Epithelial cell of esophagus (primary cell): ENCODE measurements at regions not wholly inside any gene's neighbourhood (a gene's known extent, or its start where the extent isn't known, plus 50 kb on each side); places are given as distances from the start of the nearest gene placed in this dataset.

Experiments used
- DNase-seq: peaks from one replicate; pipeline ENCODE4 v3.0.0; 2010; ENCODE audit warnings: low read depth
- H3K4me3 ChIP-seq: 2 replicates; pipeline ENCODE4 v1.5.1; 2011; ENCODE audit warnings: mild to moderate bottlenecking, low read length, control low read depth
- CTCF ChIP-seq: IDR thresholded peaks from 2 replicates; pipeline ENCODE4 v1.5.1; 2011; ENCODE audit warnings: low read depth, mild to moderate bottlenecking, low read length, control low read depth, inconsistent platforms; ENCODE audit not compliant: insufficient read depth; ENCODE audit errors: missing control alignments

GRCh38 chr12:30829876-30830275 is 75.1 kb upstream of the CAPRIN2 start:
- no peak overlapping the region for H3K4me3 ChIP-seq
- no peak for DNase-seq
- TF ChIP-seq CTCF = no peak

- TF ChIP-seq CTCF = no peak
- DNase-seq = no peak
- no peak overlapping the region for H3K4me3 ChIP-seq
These were observed 73.9 kb upstream of the CAPRIN2 start for GRCh38 chr12:30828686-30829085.

- DNase-seq = no peak
- H3K4me3 ChIP-seq = no peak overlapping the region
- no peak for TF ChIP-seq CTCF
These were observed 72.6 kb upstream of the CAPRIN2 start for GRCh38 chr12:30827101-30828066.

- no peak overlapping the region for H3K4me3 ChIP-seq
- no peak for TF ChIP-seq CTCF
- no peak for DNase-seq
These were observed 71.5 kb upstream of the CAPRIN2 start for GRCh38 chr12:30826276-30826675.

- no peak for DNase-seq
- no peak overlapping the region for H3K4me3 ChIP-seq
- TF ChIP-seq CTCF = no peak
These were observed 70.6 kb upstream of the CAPRIN2 start for GRCh38 chr12:30825341-30825740.

GRCh38 chr12:30824311-30824710 is 69.6 kb upstream of the CAPRIN2 start:
- DNase-seq = no peak
- no peak for TF ChIP-seq CTCF
- no peak overlapping the region for H3K4me3 ChIP-seq

GRCh38 chr12:30823764-30824163 is 69.0 kb upstream of the CAPRIN2 start:
- TF ChIP-seq CTCF = no peak
- no peak for DNase-seq
- H3K4me3 ChIP-seq = no peak overlapping the region
